Suprapubic skin (tissue), 3 donors: ENCODE measurements at regions not wholly inside any gene's neighbourhood (a gene's known extent, or its start where the extent isn't known, plus 50 kb on each side); places are given as distances from the start of the nearest gene placed in this dataset.

Experiments
- CTCF ChIP-seq, 2 donors: fragments of 200-600 bp in 1 of 2; fragments of 450-650 bp in 1 of 2; sonication (generic) in 1 of 2; IDR thresholded peaks; one replicate each; pipeline ENCODE4 v1.5.1; 2016 to 2019; ENCODE audit warnings: antibody characterized with exemption in 2 of 2, mild to moderate bottlenecking in 1 of 2, moderate library complexity in 1 of 2
- POLR2A ChIP-seq, 2 donors: fragments of 450-650 bp; IDR thresholded peaks; one replicate each; pipeline ENCODE4 v1.6.1; 2017; ENCODE audit warnings: antibody characterized with exemption in 2 of 2, mild to moderate bottlenecking in 2 of 2, moderate library complexity in 2 of 2

DNA sequence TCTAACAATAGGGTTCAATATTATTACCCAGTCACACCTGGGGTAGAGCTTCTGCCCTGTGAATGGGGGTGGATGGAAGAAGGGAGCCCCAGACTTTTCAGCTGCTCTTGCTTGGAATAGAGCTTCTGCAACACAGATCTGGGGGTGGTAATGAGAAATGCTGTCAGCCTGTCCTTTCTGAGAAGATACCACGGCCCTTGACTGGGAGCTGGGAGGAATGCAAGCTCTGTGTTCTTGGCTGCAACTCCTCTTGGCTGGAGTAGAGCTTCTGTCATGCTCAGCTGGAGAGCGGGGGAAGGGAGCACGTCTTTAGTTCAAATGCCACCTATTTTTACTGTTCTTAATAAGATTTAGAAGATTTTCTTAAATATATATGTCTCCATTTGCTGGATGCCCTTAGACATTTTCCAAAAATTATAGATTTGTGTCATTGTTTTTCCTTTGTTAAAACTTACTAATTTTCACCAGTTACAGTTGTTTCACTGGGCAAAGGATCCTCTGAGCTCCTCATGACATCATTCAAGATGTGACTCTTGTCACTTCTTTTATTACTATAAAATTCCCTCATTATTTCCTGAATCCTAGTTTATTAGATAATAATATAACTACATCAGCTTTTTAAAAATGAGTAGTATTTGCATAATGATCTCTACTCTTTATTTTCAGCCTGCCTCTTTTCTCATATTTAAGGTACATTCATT lies 180.0 kb upstream of the TGFBR2 start:
- TF ChIP-seq CTCF (IDR thresholded peaks at IDR 0.05) (no peak), POLR2A (IDR thresholded peaks at IDR 0.05) (no peak)
